Adrenal gland (tissue), 9 donors: ENCODE measurements at regions not wholly inside any gene's neighbourhood (a gene's known extent, or its start where the extent isn't known, plus 50 kb on each side); places are given as distances from the start of the nearest gene placed in this dataset.

Experiments
- DNase-seq, 7 donors: peaks; one replicate each; pipeline ENCODE4 v3.0.0-alpha.2; 2019 to 2020
- H3K27ac ChIP-seq, 5 donors: fragments of 200-600 bp; sonication (generic) in 4 of 5; 1 replicate in 3 of 5; 2 replicates in 2 of 5; pipeline versions ENCODE4 v1.5.1 to v1.8.0; 2016 to 2020; ENCODE audit warnings: mild to moderate bottlenecking in 1 of 5
- H3K27me3 ChIP-seq: fragments of 200-600 bp; 2 replicates; pipeline ENCODE4 v1.8.0; 2021
- H3K36me3 ChIP-seq, 2 donors: fragments of 200-600 bp; replicated peaks in 1 of 2; 1 replicate in 1 of 2; 2 replicates in 1 of 2; pipeline versions ENCODE4 v1.5.1 to v1.8.0; 2018 to 2022
- H3K4me1 ChIP-seq, 2 donors: fragments of 200-600 bp; replicated peaks in 1 of 2; 1 replicate in 1 of 2; 2 replicates in 1 of 2; pipeline versions ENCODE4 v1.5.1 to v1.8.0; 2018 to 2021
- H3K4me3 ChIP-seq, 4 donors: fragments of 200-600 bp; sonication (generic) in 3 of 4; one replicate each; pipeline ENCODE4 v1.5.1; 2016 to 2018
- H3K9me3 ChIP-seq, 3 donors: fragments of 200-600 bp; sonication (generic) in 1 of 3; replicated peaks in 1 of 3; 1 replicate in 2 of 3; 2 replicates in 1 of 3; pipeline versions ENCODE4 v1.5.1 to v1.8.0; 2016 to 2021
- CTCF ChIP-seq, 6 experiments: fragments of 450-650 bp in 4 of 6; fragments of 200-600 bp in 2 of 6; sonication (generic) in 1 of 6; IDR thresholded peaks; 1 replicate in 5 of 6; 2 replicates in 1 of 6; pipeline versions ENCODE4 v1.5.1 to v1.8.0; 2016 to 2021; ENCODE audit warnings: antibody characterized with exemption in 6 of 6, mild to moderate bottlenecking in 2 of 6, moderate library complexity in 1 of 6
- POLR2A ChIP-seq, 2 donors: fragments of 450-650 bp; IDR thresholded peaks; one replicate each; pipeline ENCODE4 v1.6.1; 2017; ENCODE audit warnings: antibody characterized with exemption in 2 of 2, mild to moderate bottlenecking in 2 of 2, moderate library complexity in 1 of 2
- WGBS, 4 donors: extraction: QIAGEN DNeasy Blood & Tissue Kit in 2 of 4; methylation state at CpG; one replicate each; pipeline versions ENCODE4 v1.1.5 to v1.1.7; 2013 to 2017; 5-methylcytosine and 5-hydroxymethylcytosine counted together
- intact Hi-C, 2 donors: fragments of 100-400 bp; cut with DNase I; formaldehyde crosslinking; loops; one replicate each; pipeline versions ENCODE4 v1.14.1 to v1.15.0; 2022 to 2023
- donor health status: healthy with polysubstance abuse.
- donor health status: Bipolar disorder and iron deficiency.
- donor health status: DM: yes; HTN: yes; CAD: no.
- donor health status: DM: no; HTN: no; CAD: no.
- donor health status: DM: no; HTN: no; CAD: no.

GRCh38 chr15:38886315-38887163 lies 321.9 kb upstream of the RASGRP1 start:
- 65 to 91% (median 84%) methylated on average over 2 of the region's 2 CpGs for WGBS, 4 donors
- peaks cover 0 to 5% of the 10 kb centered on the region in 2 donors for H3K4me1 ChIP-seq
- no peak overlapping the region for H3K4me3 ChIP-seq
- no peaks in the 10 kb centered on the region for H3K36me3 ChIP-seq
- H3K27ac ChIP-seq = no peak overlapping the region
- intact Hi-C loops = no loop called here
- no peaks in the 10 kb centered on the region for H3K9me3 ChIP-seq
- no peak for TF ChIP-seq CTCF (IDR thresholded peaks at IDR 0.05)
- TF ChIP-seq POLR2A (IDR thresholded peaks at IDR 0.05) = no peak
- DNase-seq = no peak
- H3K27me3 ChIP-seq = no peaks in the 10 kb centered on the region

- peaks cover 0 to 8% of the 10 kb centered on the region in 2 donors for H3K4me1 ChIP-seq
- TF ChIP-seq CTCF (IDR thresholded peaks at IDR 0.05) (no peak), POLR2A (IDR thresholded peaks at IDR 0.05) (no peak)
- intact Hi-C loops = no loop called here
- H3K36me3 ChIP-seq = no peaks in the 10 kb centered on the region
- no peak overlapping the region for H3K27ac ChIP-seq
- H3K9me3 ChIP-seq = no peaks in the 10 kb centered on the region
- WGBS, 4 donors = 86 to 92% (median 90%) methylated on average over 2 to 5 of the region's 5 CpGs
- H3K4me3 ChIP-seq = no peak overlapping the region
- DNase-seq = no peak
- no peaks in the 10 kb centered on the region for H3K27me3 ChIP-seq
These were observed 324.1 kb upstream of the RASGRP1 start for GRCh38 chr15:38888701-38889221.

- Histone ChIP-seq H3K36me3 (no peaks in the 10 kb centered on the region), H3K9me3 (no peaks in the 10 kb centered on the region), H3K4me3 (no peak overlapping the region), H3K4me1 (peaks cover 0 to 18% of the 10 kb centered on the region in 2 donors), H3K27me3 (no peaks in the 10 kb centered on the region), H3K27ac (no peak overlapping the region)
- intact Hi-C loops = no loop called here
- no peak for DNase-seq
- WGBS, 4 donors = 94 to 98% (median 97%) methylated on average over 3 of the region's 3 CpGs
- TF ChIP-seq POLR2A (IDR thresholded peaks at IDR 0.05) (no peak), CTCF (IDR thresholded peaks at IDR 0.05) (no peak)
These were observed 325.6 kb upstream of the RASGRP1 start for GRCh38 chr15:38890194-38890593.

GRCh38 chr15:38893925-38894242 lies 329.3 kb upstream of the RASGRP1 start:
- Histone ChIP-seq H3K36me3 (no peaks in the 10 kb centered on the region), H3K9me3 (no peaks in the 10 kb centered on the region), H3K27me3 (no peaks in the 10 kb centered on the region), H3K27ac (no peak overlapping the region), H3K4me1 (peaks cover 0 to 20% of the 10 kb centered on the region in 2 donors), H3K4me3 (no peak overlapping the region)
- TF ChIP-seq POLR2A (IDR thresholded peaks at IDR 0.05) = no peak
- no peak for TF ChIP-seq CTCF (IDR thresholded peaks at IDR 0.05)
- no peak for DNase-seq
- intact Hi-C loops = no loop called here
